RWPE1 (cell line): ENCODE measurements at regions not wholly inside any gene's neighbourhood (a gene's known extent, or its start where the extent isn't known, plus 50 kb on each side); places are given as distances from the start of the nearest gene placed in this dataset.

Experiments
- CTCF ChIA-PET: fragments of 350-600 bp; sonication (Branson Sonifier 250); formaldehyde crosslinking; extraction: SDS; loops from one replicate; lab custom pipeline; 2021; lab: Yijun Ruan, JAX
- POLR2A ChIA-PET: fragments of 400-600 bp; formaldehyde crosslinking; extraction: SDS; loops from one replicate; lab custom pipeline; 2020; ENCODE audit warnings: antibody characterized with exemption; ENCODE audit not compliant: low non-redundant PET; lab: Yijun Ruan, JAX
- DNase-seq: peaks from one replicate; pipeline ENCODE4 v3.0.0; 2012; ENCODE audit warnings: low spot score
- H3K27ac ChIP-seq: fragments of 450-650 bp; 2 replicates; pipeline ENCODE4 v1.5.1; 2017
- CTCF ChIP-seq: fragments of 450-650 bp; conservative IDR thresholded peaks from 2 replicates; pipeline ENCODE4 v1.5.1; 2017; ENCODE audit warnings: low read depth, mild to moderate bottlenecking

DNA sequence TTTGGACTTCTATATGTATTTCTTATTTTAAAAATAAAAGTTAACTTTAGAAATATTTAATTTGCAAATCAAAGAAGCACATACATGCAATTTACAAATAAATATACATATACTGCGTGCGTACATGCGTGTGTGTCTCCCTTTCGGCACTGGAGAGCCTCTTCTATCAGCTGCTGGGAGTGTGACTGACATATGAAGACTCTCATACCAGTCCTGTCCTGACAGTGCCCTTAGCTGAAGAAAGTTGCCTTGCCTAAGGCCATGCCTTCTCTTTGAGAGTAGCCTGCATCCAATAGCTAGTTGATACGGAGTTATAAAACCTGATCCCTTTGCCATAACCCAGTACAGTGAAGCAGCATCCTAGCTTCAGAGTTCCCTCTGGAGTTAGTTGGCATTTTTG is 282.4 kb upstream of the NEGR1 start:
- ChIA-PET POLR2A (no interaction called here), CTCF (interaction anchor here (0.7 kb wide), 1 partner anchor 213 kb away, joined by 4 read pairs; no protein-coding TSS in a partner anchor)
- no peak for TF ChIP-seq CTCF
- no peak overlapping the region for H3K27ac ChIP-seq
- DNase-seq = no peak

DNA sequence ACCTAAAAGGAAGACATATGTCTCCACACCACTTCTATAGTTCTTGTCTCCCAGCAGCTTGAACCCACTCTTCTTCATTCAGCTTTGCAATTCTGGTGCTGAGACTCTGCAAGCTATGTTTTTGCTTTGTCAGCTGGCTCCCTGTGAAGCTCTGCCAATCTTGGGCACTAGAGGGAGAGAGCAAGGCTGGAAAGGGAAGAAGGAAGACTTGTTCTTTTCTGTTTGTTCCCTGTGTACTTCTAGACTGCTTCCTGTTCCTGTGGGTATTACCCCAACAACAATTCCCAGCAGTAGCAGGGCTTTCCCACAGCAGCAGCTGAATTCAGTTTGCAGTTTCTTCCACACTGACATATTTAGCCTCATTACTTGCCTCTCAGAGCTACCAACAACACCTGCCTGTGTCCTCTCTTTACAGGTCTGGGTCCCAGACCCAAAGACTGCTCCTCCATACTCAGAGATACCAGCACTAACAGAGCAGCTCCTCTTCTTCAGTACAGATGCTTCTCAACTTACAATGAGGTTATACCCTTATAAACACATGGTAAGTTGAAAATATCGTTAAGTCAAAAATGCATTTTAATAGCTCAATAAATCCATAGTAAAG is 275.2 kb upstream of the NEGR1 start:
- ChIA-PET CTCF (interaction anchor here (0.6 kb wide), 2 partner anchors 27 to 41 kb away, joined by 3 read pairs; no protein-coding TSS in a partner anchor), POLR2A (no interaction called here)
- H3K27ac ChIP-seq = no peak overlapping the region
- no peak for DNase-seq
- TF ChIP-seq CTCF = no peak

DNA sequence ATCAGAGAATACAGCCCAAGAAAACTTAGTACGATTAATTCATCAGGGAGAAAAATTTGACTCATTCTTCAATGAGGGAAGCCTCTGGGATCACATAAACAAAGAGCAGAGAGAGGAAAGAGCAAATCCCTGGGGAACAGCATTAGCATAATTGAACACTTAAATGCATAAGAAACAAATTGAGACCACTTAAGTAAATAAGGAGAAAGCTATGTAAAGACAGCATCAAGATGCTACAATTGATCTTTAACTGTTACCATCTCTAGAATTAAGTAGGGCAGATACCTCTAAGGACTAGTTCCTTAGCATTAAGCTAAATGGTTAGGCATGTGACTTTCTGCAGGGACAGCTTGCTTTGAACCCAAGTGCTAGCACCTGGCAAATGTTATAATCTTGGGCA is 265.1 kb upstream of the NEGR1 start:
- no peak for TF ChIP-seq CTCF
- CTCF ChIA-PET = no interaction called here
- no peak overlapping the region for H3K27ac ChIP-seq
- POLR2A ChIA-PET = no interaction called here
- DNase-seq = no peak

DNA sequence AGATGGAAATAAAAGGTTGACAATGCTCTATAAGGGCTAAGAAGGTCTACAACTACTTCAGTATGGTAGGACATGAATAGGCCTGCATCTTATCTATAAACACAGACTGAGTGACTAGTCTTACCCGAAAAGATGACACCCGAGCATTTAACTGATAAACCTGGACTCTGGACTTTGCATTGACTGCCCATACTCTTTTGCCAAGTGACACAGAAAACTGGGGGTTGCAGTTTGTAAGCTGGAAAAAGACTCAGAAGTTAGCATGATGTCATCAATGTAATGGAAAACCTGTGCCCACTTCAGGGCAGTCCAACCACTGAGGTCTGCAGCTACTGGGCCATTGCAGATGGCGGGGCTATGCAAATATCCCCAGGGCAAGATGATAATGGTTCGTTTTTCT is 258.3 kb upstream of the NEGR1 start:
- H3K27ac ChIP-seq = no peak overlapping the region
- DNase-seq = no peak
- TF ChIP-seq CTCF = no peak
- CTCF ChIA-PET = no interaction called here
- POLR2A ChIA-PET = no interaction called here

DNA sequence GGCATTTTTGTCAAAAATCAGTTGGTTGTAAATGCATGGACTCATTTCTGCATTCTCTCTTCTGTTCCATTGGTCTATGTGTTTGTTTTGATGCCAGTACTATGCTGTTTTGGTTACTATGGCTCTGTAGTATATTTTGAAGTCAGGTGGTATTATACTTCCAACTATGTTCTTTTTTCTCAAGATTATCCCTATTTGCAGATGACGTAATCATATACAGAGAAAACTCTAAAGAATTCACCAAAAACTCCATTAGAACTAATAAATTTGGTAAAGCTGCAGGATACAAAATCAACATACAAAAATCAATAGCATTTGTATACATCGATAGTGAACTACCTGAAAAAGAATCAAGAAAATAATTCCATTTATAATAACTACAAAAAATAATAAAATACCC is 253.1 kb upstream of the NEGR1 start:
- ChIA-PET POLR2A (no interaction called here), CTCF (no interaction called here)
- no peak for TF ChIP-seq CTCF
- no peak for DNase-seq
- H3K27ac ChIP-seq = no peak overlapping the region

DNA sequence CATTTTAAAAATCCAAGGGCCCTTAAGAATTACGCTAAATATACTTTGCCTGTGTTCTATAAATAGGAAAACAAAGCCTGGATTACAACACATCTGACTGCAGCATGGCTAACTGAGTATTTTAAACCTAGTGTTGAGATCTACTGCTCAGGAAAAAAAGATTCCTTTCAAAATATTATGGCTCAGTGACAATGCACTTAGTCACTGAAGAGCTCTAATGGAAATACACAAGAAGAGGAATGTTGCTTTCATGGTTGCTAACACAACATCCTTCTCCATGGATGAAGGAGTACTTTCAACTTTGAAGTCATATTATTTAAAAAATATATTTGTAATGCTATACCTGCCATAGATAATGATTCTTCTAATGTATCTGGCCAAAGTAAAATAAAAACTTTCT is 248.3 kb upstream of the NEGR1 start:
- CTCF ChIA-PET = no interaction called here
- no peak for TF ChIP-seq CTCF
- POLR2A ChIA-PET = no interaction called here
- H3K27ac ChIP-seq = no peak overlapping the region
- no peak for DNase-seq
